PFSK-1 (cell line): ENCODE measurements at regions not wholly inside any gene's neighbourhood (a gene's known extent, or its start where the extent isn't known, plus 50 kb on each side); places are given as distances from the start of the nearest gene placed in this dataset.

Experiments used
- FOXP2 ChIP-seq: optimal IDR thresholded peaks from 2 replicates; pipeline ENCODE3; 2011; ENCODE audit warnings: borderline replicate concordance, control low read depth, inconsistent platforms; ENCODE audit not compliant: insufficient read depth; ENCODE audit errors: extremely low read length, extremely low read depth
- POLR2AphosphoS5 ChIP-seq: IDR thresholded peaks from 2 replicates; pipeline ENCODE4 v1.6.1; 2012; ENCODE audit warnings: low read depth, mild to moderate bottlenecking, control low read depth, low read length, moderate library complexity
- REST ChIP-seq, 2 experiments: IDR thresholded peaks; 2 replicates each; pipeline versions ENCODE4 v1.6.1 to v1.8.0; 2011 to 2012; ENCODE audit warnings: low read depth in 2 of 2, low read length in 2 of 2, control low read depth in 1 of 2, inconsistent platforms in 1 of 2, mild to moderate bottlenecking in 1 of 2, moderate library complexity in 1 of 2; ENCODE audit not compliant: insufficient read depth in 1 of 2
- SIN3A ChIP-seq: IDR thresholded peaks from 2 replicates; pipeline ENCODE4 v1.6.1; 2012; ENCODE audit warnings: mild to moderate bottlenecking, low read length, moderate library complexity, borderline replicate concordance; ENCODE audit not compliant: insufficient read depth
- TAF1 ChIP-seq: IDR thresholded peaks from 2 replicates; pipeline ENCODE4 v1.6.1; 2012; ENCODE audit warnings: low read length, control low read depth, borderline replicate concordance; ENCODE audit not compliant: insufficient read depth

GRCh38 chr4:62170235-62170634 is 970.1 kb downstream of the ADGRL3 start:
- TF ChIP-seq REST (IDR thresholded peaks at IDR 0.05; ENCODE audit: insufficient read depth in 1 of 2, low read depth in 2 of 2, low read length in 2 of 2): no peak
- no peak for TF ChIP-seq POLR2AphosphoS5
- no peak for TF ChIP-seq TAF1
- TF ChIP-seq SIN3A: no peak
- TF ChIP-seq FOXP2: no peak
